Heart right ventricle (tissue), 16 donors: ENCODE measurements at regions not wholly inside any gene's neighbourhood (a gene's known extent, or its start where the extent isn't known, plus 50 kb on each side); places are given as distances from the start of the nearest gene placed in this dataset.

ENCODE experiments used
- ATAC-seq, 8 donors: fragments of 200-7000 bp; cut with Tn5 transposase; one replicate each; pipeline ENCODE4 v1.9.1; 2020; ENCODE audit warnings: mild to moderate bottlenecking in 8 of 8, moderate library complexity in 8 of 8, moderate number of reproducible peaks in 1 of 8
- DNase-seq, 2 donors: peaks; one replicate each; pipeline ENCODE4 v3.0.0-alpha.2; 2020
- H3K27ac ChIP-seq, 10 donors: fragments of 200-600 bp; sonication (generic) in 2 of 10; one replicate each; pipeline versions ENCODE4 v1.5.0 to v1.8.0; 2020 to 2022; ENCODE audit warnings: mild to moderate bottlenecking in 3 of 10
- H3K27me3 ChIP-seq, 7 donors: fragments of 200-600 bp; one replicate each; pipeline ENCODE4 v1.8.0; 2021 to 2022; ENCODE audit warnings: mild to moderate bottlenecking in 2 of 7
- H3K36me3 ChIP-seq, 9 donors: fragments of 200-600 bp; sonication (generic) in 1 of 9; one replicate each; pipeline versions ENCODE4 v1.5.0 to v1.8.0; 2020 to 2022; ENCODE audit warnings: mild to moderate bottlenecking in 2 of 9
- H3K4me1 ChIP-seq, 9 donors: fragments of 200-600 bp; sonication (generic) in 1 of 9; one replicate each; pipeline versions ENCODE4 v1.5.0 to v1.8.0; 2020 to 2022; ENCODE audit warnings: mild to moderate bottlenecking in 4 of 9
- H3K4me3 ChIP-seq, 10 donors: fragments of 200-600 bp; sonication (generic) in 2 of 10; one replicate each; pipeline versions ENCODE4 v1.5.0 to v1.8.0; 2020 to 2022; ENCODE audit warnings: mild to moderate bottlenecking in 7 of 10, moderate library complexity in 2 of 10
- H3K9me3 ChIP-seq, 11 donors: fragments of 200-600 bp in 10 of 11; sonication (generic) in 2 of 11; one replicate each; pipeline versions ENCODE4 v1.5.0 to v1.8.0; 2013 to 2022; ENCODE audit warnings: mild to moderate bottlenecking in 2 of 11, control low read depth in 1 of 11, moderate library complexity in 1 of 11
- CTCF ChIP-seq, 9 donors: fragments of 200-600 bp; sonication (generic) in 2 of 9; IDR thresholded peaks; one replicate each; pipeline versions ENCODE4 v1.5.0 to v1.8.0; 2021 to 2022; ENCODE audit warnings: antibody characterized with exemption in 9 of 9, mild to moderate bottlenecking in 5 of 9, moderate library complexity in 1 of 9
- WGBS, 2 donors: extraction: QIAGEN DNeasy Blood & Tissue Kit; methylation state at CpG; one replicate each; pipeline ENCODE4 v1.1.7; 2013; ENCODE audit warnings: inconsistent platforms in 1 of 2; 5-methylcytosine and 5-hydroxymethylcytosine counted together
- intact Hi-C, 10 donors: fragments of 100-400 bp; cut with DNase I; formaldehyde crosslinking; loops; one replicate each; pipeline versions ENCODE4 v1.11.1 to v1.14.2; 2022
- donor health status: Arrhythmogenic right ventricular cardiomyopathy.
- donor health status: ischemic (EF 13 %, LVEDD 7.1; RV severe dilation, severe dysfunction).
- donor health status: healthy with polysubstance abuse.
- donor health status: DM: no; HTN: yes; CAD: no.
- donor health status: DM: no; HTN: no; CAD: no.
- donor health status: ischemic (EF 25% LVEDD 6.9; RV normal size, moderate dysfunction).
- donor health status: ischemic (EF 25% LVEDD 5.7; RV mildly dilated, moderate dysfunction).
- donor health status: healthy.
- donor health status: DM: yes; HTN: yes; CAD: no.
- donor health status: Ischemic cardiomyopathy.
- donor health status: ischemic (EF 35%, LVEDD 5.7; RV mildly dilated, moderate dysfunction).
- donor health status: nonischemic (EF 11% LVEDD 7.7; RV severe dilation, severe dysfunction).
- donor health status: DM: yes; HTN: yes; CAD: no.
- donor health status: PGD.
- donor health status: ischemic (EF 29% LVEDD 5.4; RV normal size, mild dysfunction).
- donor health status: nonischemic (EF 23%, LVEDD 6.1; RV moderate dilation, normal function).

- Histone ChIP-seq H3K9me3 (no peaks in the 10 kb centered on the region), H3K4me3 (no peak overlapping the region), H3K36me3 (no peaks in the 10 kb centered on the region), H3K27ac (peak overlapping the region in 1 of 10 donors; percentile 41), H3K4me1 (peaks cover 0 to 14% (median 4%) of the 10 kb centered on the region in 9 donors), H3K27me3 (no peaks in the 10 kb centered on the region)
- ATAC-seq, result peak; percentile 44 to 88 (median 80)
- intact Hi-C loops, result no loop called here
- 48 to 83% methylated on average over 2 of the region's 2 CpGs for WGBS, 2 donors
- peak in 1 of 2 donors; percentile 20 for DNase-seq
- no peak for TF ChIP-seq CTCF (IDR thresholded peaks at IDR 0.05)
Observed at GRCh38 chr18:45467293-45467692, 148.0 kb upstream of the SLC14A2 start.

- 47 to 61% methylated on average over 2 of the region's 2 CpGs for WGBS, 2 donors
- no peaks in the 10 kb centered on the region for H3K27me3 ChIP-seq
- H3K4me3 ChIP-seq, result no peak overlapping the region
- no peaks in the 10 kb centered on the region for H3K9me3 ChIP-seq
- no peaks in the 10 kb centered on the region for H3K36me3 ChIP-seq
- TF ChIP-seq CTCF (IDR thresholded peaks at IDR 0.05), result no peak
- H3K27ac ChIP-seq, result peak overlapping the region in 1 of 10 donors; percentile 41
- ATAC-seq (peak in 4 of 8 donors; percentile 24 to 38 (median 30)), DNase-seq (no peak)
- H3K4me1 ChIP-seq, result peaks cover 0 to 14% (median 4%) of the 10 kb centered on the region in 9 donors
- intact Hi-C loops, result no loop called here
Observed at GRCh38 chr18:45467945-45468344, 147.3 kb upstream of the SLC14A2 start.

- H3K9me3 ChIP-seq, result peaks cover 0 to 6% (median 0%) of the 10 kb centered on the region in 11 donors
- no peak for TF ChIP-seq CTCF (IDR thresholded peaks at IDR 0.05)
- no peak for ATAC-seq
- peaks cover 0 to 6% (median 0%) of the 10 kb centered on the region in 7 donors for H3K27me3 ChIP-seq
- no peaks in the 10 kb centered on the region for H3K4me1 ChIP-seq
- DNase-seq, result no peak
- WGBS, 2 donors, result 94 to 99% methylated on average over 3 of the region's 3 CpGs
- no peaks in the 10 kb centered on the region for H3K36me3 ChIP-seq
- no peak overlapping the region for H3K4me3 ChIP-seq
- H3K27ac ChIP-seq, result no peak overlapping the region
- intact Hi-C loops, result no loop called here
Observed at GRCh38 chr18:45478889-45479288, 136.4 kb upstream of the SLC14A2 start.

GRCh38 chr18:45480219-45481015, 134.9 kb upstream of the SLC14A2 start:
- WGBS, 2 donors, result 86 to 87% methylated on average over 1 of the region's 1 CpG
- H3K4me3 ChIP-seq, result no peak overlapping the region

More at GRCh38 chr18:45480219-45481015, 134.9 kb upstream of the SLC14A2 start:
- Histone ChIP-seq H3K9me3 (no peaks in the 10 kb centered on the region), H3K36me3 (no peaks in the 10 kb centered on the region), H3K4me1 (no peaks in the 10 kb centered on the region), H3K27ac (no peak overlapping the region), H3K27me3 (peaks cover 0 to 6% (median 0%) of the 10 kb centered on the region in 7 donors)
- no peak for TF ChIP-seq CTCF (IDR thresholded peaks at IDR 0.05)
- no peak for ATAC-seq
- intact Hi-C loops, result no loop called here
- no peak for DNase-seq
